HEK293 (cell line): ENCODE measurements at regions not wholly inside any gene's neighbourhood (a gene's known extent, or its start where the extent isn't known, plus 50 kb on each side); places are given as distances from the start of the nearest gene placed in this dataset.

Experiments used
- CTCF ChIA-PET: fragments of 350-600 bp; formaldehyde crosslinking; extraction: SDS; loops from one replicate; lab custom pipeline; 2021; ENCODE audit warnings: antibody characterized with exemption; lab: Yijun Ruan, JAX
- POLR2A ChIA-PET: fragments of 300-600 bp; formaldehyde crosslinking; extraction: SDS; loops from one replicate; lab custom pipeline; 2020; ENCODE audit warnings: antibody characterized with exemption, inconsistent platforms; lab: Yijun Ruan, JAX
- H3K27ac ChIP-seq: fragments of 200-500 bp; sonication (Bioruptor generic); 2 replicates; pipeline ENCODE4 v1.5.1; 2014; ENCODE audit warnings: low read depth, low read length, control low read depth, inconsistent platforms; ENCODE audit errors: extremely low read depth
- H3K36me3 ChIP-seq, 2 experiments: fragments of 200-500 bp in 1 of 2; sonication (Bioruptor generic) in 1 of 2; 1 replicate in 1 of 2; 2 replicates in 1 of 2; pipeline ENCODE4 v1.5.1; 2014 to 2017; ENCODE audit warnings: inconsistent platforms in 2 of 2, low read length in 2 of 2; ENCODE audit not compliant: control insufficient read depth in 2 of 2, insufficient read depth in 1 of 2
- H3K4me1 ChIP-seq: fragments of 200-500 bp; sonication (Bioruptor generic); 2 replicates; pipeline ENCODE4 v1.5.1; 2014; ENCODE audit warnings: mild to moderate bottlenecking, low read length, inconsistent platforms; ENCODE audit not compliant: control insufficient read depth, insufficient read depth
- H3K4me3 ChIP-seq: 2 replicates; pipeline ENCODE4 v1.5.1; 2011; ENCODE audit warnings: low read depth, mild to moderate bottlenecking, control low read depth, low read length, moderate library complexity
- H3K9me3 ChIP-seq: fragments of 200-500 bp; sonication (Bioruptor generic); 2 replicates; pipeline ENCODE4 v1.5.1; 2014; ENCODE audit warnings: low read depth, low read length, inconsistent platforms; ENCODE audit not compliant: control insufficient read depth, insufficient read depth
- GLIS1 ChIP-seq: fragments of 450-650 bp; formaldehyde crosslinking; IDR thresholded peaks from 2 replicates; pipeline ENCODE4 v1.5.1; 2016; ENCODE audit warnings: missing biosample characterization, missing genetic modification characterization
- HOXD13 ChIP-seq: sonication (generic); formaldehyde crosslinking; IDR thresholded peaks from 2 replicates; pipeline ENCODE4 v1.8.0; 2022; ENCODE audit warnings: missing genetic modification reagents, borderline replicate concordance
- KLF10 ChIP-seq: fragments of 450-650 bp; IDR thresholded peaks from 2 replicates; pipeline ENCODE4 v1.5.1; 2018; ENCODE audit warnings: missing biosample characterization, mild to moderate bottlenecking, missing genetic modification characterization
- SCRT1 ChIP-seq: fragments of 450-650 bp; formaldehyde crosslinking; IDR thresholded peaks from 2 replicates; pipeline ENCODE4 v1.5.1; 2016; ENCODE audit warnings: missing biosample characterization, missing genetic modification characterization, borderline replicate concordance
- ZBTB1 ChIP-seq: fragments of 450-650 bp; formaldehyde crosslinking; IDR thresholded peaks from 2 replicates; pipeline ENCODE4 v1.5.1; 2016; ENCODE audit warnings: missing biosample characterization, missing genetic modification characterization
- ZBTB49 ChIP-seq: fragments of 450-650 bp; formaldehyde crosslinking; IDR thresholded peaks from 2 replicates; pipeline ENCODE4 v1.5.1; 2016; ENCODE audit warnings: missing biosample characterization, missing genetic modification characterization, low read depth
- ZNF138 ChIP-seq: fragments of 450-650 bp; formaldehyde crosslinking; IDR thresholded peaks from 2 replicates; pipeline ENCODE4 v1.5.1; 2016; ENCODE audit warnings: missing biosample characterization, missing genetic modification characterization, borderline replicate concordance
- ZNF16 ChIP-seq: fragments of 450-650 bp; formaldehyde crosslinking; IDR thresholded peaks from 2 replicates; pipeline ENCODE4 v1.5.1; 2016; ENCODE audit warnings: low read depth, missing biosample characterization, missing genetic modification characterization
- ZNF19 ChIP-seq: fragments of 450-650 bp; formaldehyde crosslinking; IDR thresholded peaks from 2 replicates; pipeline ENCODE4; 2016; ENCODE audit warnings: missing biosample characterization, missing genetic modification characterization, low read depth
- ZNF2 ChIP-seq: fragments of 450-650 bp; formaldehyde crosslinking; IDR thresholded peaks from 2 replicates; pipeline ENCODE4 v1.5.1; 2016; ENCODE audit warnings: missing biosample characterization, missing genetic modification characterization
- ZNF223 ChIP-seq: fragments of 450-650 bp; formaldehyde crosslinking; IDR thresholded peaks from 2 replicates; pipeline ENCODE4 v1.5.1; 2016; ENCODE audit warnings: missing biosample characterization, missing genetic modification characterization
- ZNF350 ChIP-seq: fragments of 450-650 bp; formaldehyde crosslinking; IDR thresholded peaks from 2 replicates; pipeline ENCODE4 v1.5.0; 2017; ENCODE audit warnings: missing biosample characterization, mild to moderate bottlenecking, missing genetic modification characterization
- ZNF354C ChIP-seq: fragments of 450-650 bp; formaldehyde crosslinking; IDR thresholded peaks from 2 replicates; pipeline ENCODE4 v1.5.1; 2016; ENCODE audit warnings: missing biosample characterization, missing genetic modification characterization, low read depth, borderline replicate concordance
- ZNF449 ChIP-seq: fragments of 450-650 bp; formaldehyde crosslinking; IDR thresholded peaks from 2 replicates; pipeline ENCODE4 v1.5.1; 2017; ENCODE audit warnings: missing biosample characterization, mild to moderate bottlenecking, missing genetic modification characterization, moderate library complexity
- ZNF529 ChIP-seq: fragments of 450-650 bp; formaldehyde crosslinking; IDR thresholded peaks from 2 replicates; pipeline ENCODE4 v1.5.1; 2017; ENCODE audit warnings: missing genetic modification characterization, missing biosample characterization; ENCODE audit not compliant: insufficient replicate concordance
- ZNF548 ChIP-seq: fragments of 450-650 bp; formaldehyde crosslinking; IDR thresholded peaks from 2 replicates; pipeline ENCODE4 v1.5.1; 2016; ENCODE audit warnings: missing biosample characterization, missing genetic modification characterization
- ZNF555 ChIP-seq: fragments of 450-650 bp; formaldehyde crosslinking; conservative IDR thresholded peaks from 2 replicates; pipeline ENCODE4 v1.5.1; 2017; ENCODE audit warnings: missing biosample characterization, mild to moderate bottlenecking, missing genetic modification characterization, inconsistent platforms
- ZSCAN23 ChIP-seq: fragments of 450-650 bp; formaldehyde crosslinking; IDR thresholded peaks from 2 replicates; pipeline ENCODE4 v1.5.1; 2016; ENCODE audit warnings: missing biosample characterization, missing genetic modification characterization
- TF ChIP-seq, protein P1 (sequence below): fragments of 450-650 bp; formaldehyde crosslinking; IDR thresholded peaks from 2 replicates; pipeline ENCODE4 v1.5.1; 2016; ENCODE audit warnings: missing biosample characterization, missing genetic modification characterization
- TF ChIP-seq, protein P2 (sequence below): fragments of 450-650 bp; formaldehyde crosslinking; optimal IDR thresholded peaks from 2 replicates; pipeline ENCODE3; 2016; ENCODE audit warnings: missing biosample characterization, mild to moderate bottlenecking, missing genetic modification characterization

DNA sequence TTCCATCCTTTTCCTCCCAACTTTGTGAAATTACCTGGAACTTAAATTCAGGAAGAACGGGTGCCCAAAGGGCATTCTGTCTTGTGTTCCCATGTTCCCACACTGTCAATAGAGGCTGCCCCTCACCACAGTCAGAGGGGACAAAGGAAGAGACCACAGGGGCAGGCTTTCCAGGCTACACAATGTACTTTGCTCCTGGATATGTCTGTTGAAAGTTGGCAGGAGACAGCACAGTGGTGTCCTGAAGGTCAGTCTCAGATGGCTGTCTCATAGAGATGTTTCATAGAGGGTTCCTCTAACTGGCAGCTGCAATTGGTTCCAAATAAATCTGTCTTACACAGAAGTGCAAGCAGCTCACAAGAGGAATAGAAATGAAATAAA lies 107.8 kb upstream of the TGFBR2 start:
- H3K9me3 ChIP-seq = no peaks in the 10 kb centered on the region
- CTCF ChIA-PET = no interaction called here
- POLR2A ChIA-PET = no interaction called here
- H3K4me1 ChIP-seq = no peaks in the 10 kb centered on the region
- no peaks in the 10 kb centered on the region for H3K36me3 ChIP-seq
- TF ChIP-seq ZNF555 (tag by site-specific recombination) (no peak), ZBTB1 (no peak), ZBTB49 (no peak), ZNF16 (tag by site-specific recombination) (no peak), ZNF19 (tag by site-specific recombination) (no peak), ZNF223 (no peak), ZNF354C (tag by site-specific recombination) (no peak), ZNF2 (no peak), HOXD13 (CRISPR knock-in tag) (no peak), ZNF138 (tag by site-specific recombination) (no peak), ZNF350 (tag by site-specific recombination) (no peak), GLIS1 (tag by site-specific recombination) (no peak), ZSCAN23 (tag by site-specific recombination) (no peak), SCRT1 (no peak), ZNF449 (no peak), KLF10 (tag by site-specific recombination) (no peak), ZNF548 (tag by site-specific recombination) (no peak), ZNF529 (tag by site-specific recombination) (no peak)
- TF ChIP-seq, protein P1, sequence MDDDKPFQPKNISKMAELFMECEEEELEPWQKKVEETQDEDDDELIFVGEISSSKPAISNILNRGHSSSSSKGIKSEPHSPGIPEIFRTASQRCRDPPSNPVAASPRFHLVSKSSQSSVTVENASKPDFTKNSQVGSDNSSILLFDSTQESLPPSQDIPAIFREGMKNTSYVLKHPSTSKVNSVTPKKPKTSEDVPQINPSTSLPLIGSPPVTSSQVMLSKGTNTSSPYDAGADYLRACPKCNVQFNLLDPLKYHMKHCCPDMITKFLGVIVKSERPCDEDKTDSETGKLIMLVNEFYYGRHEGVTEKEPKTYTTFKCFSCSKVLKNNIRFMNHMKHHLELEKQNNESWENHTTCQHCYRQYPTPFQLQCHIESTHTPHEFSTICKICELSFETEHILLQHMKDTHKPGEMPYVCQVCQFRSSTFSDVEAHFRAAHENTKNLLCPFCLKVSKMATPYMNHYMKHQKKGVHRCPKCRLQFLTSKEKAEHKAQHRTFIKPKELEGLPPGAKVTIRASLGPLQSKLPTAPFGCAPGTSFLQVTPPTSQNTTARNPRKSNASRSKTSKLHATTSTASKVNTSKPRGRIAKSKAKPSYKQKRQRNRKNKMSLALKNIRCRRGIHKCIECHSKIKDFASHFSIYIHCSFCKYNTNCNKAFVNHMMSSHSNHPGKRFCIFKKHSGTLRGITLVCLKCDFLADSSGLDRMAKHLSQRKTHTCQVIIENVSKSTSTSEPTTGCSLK (tag by site-specific recombination) = no peak
- TF ChIP-seq, protein P2, sequence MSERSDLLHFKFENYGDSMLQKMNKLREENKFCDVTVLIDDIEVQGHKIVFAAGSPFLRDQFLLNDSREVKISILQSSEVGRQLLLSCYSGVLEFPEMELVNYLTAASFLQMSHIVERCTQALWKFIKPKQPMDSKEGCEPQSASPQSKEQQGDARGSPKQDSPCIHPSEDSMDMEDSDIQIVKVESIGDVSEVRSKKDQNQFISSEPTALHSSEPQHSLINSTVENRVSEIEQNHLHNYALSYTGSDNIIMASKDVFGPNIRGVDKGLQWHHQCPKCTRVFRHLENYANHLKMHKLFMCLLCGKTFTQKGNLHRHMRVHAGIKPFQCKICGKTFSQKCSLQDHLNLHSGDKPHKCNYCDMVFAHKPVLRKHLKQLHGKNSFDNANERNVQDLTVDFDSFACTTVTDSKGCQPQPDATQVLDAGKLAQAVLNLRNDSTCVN = no peak
- H3K27ac ChIP-seq = no peak overlapping the region
- H3K4me3 ChIP-seq = no peak overlapping the region
